Neural progenitor cell (in vitro differentiated cells): ENCODE measurements at regions not wholly inside any gene's neighbourhood (a gene's known extent, or its start where the extent isn't known, plus 50 kb on each side); places are given as distances from the start of the nearest gene placed in this dataset.

Experiments
- CTCF ChIP-seq: fragments of 200-600 bp; sonication (generic); IDR thresholded peaks from 2 replicates; pipeline ENCODE4 v1.5.1; 2017; ENCODE audit warnings: antibody characterized with exemption, mild to moderate bottlenecking
- EZH2 ChIP-seq: fragments of 200-600 bp; sonication (generic); IDR thresholded peaks from 2 replicates; pipeline ENCODE4 v1.6.1; 2017; ENCODE audit warnings: antibody characterized with exemption, mild to moderate bottlenecking, moderate library complexity
- EZH2phosphoT487 ChIP-seq: fragments of 200-600 bp; sonication (generic); IDR thresholded peaks from 2 replicates; pipeline ENCODE4 v1.6.1; 2017; ENCODE audit warnings: antibody characterized with exemption

GRCh38 chr13:26957182-26957581 lies 196.6 kb upstream of the GPR12 start:
- TF ChIP-seq CTCF: no peak
- no peak for TF ChIP-seq EZH2phosphoT487
- no peak for TF ChIP-seq EZH2
